ENCODE measurements at regions not wholly inside any gene's neighbourhood (a gene's known extent, or its start where the extent isn't known, plus 50 kb on each side); places are given as distances from the start of the nearest gene placed in this dataset.

DNA sequence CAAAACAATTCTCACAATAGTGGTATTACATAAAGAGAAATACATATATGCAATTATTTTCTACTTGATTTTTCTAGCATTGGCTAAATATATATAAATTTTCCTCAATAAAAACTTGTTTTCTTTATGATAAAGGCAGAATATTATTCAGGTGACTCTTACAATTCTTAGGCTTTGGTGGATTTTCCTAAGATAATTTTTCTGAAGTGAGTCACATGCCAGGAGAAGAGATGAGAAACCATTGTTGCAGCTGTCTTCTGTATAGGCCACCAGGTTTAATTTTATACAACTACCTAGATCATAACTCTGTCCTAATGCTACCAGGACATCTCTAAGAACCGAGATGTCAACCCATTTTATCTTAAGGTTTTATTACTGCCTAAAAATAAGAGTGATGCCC is 552.4 kb upstream of the CDH2 start:
- TF ChIP-seq CTCF (conservative IDR thresholded peaks at IDR 0.05 in 1 of 2, IDR thresholded peaks at IDR 0.05 in 1 of 2; ENCODE audit: extremely low read depth in 1 of 2, insufficient read depth in 1 of 2, low read depth in 1 of 2, low read length in 2 of 2), result no peak
- no peak for TF ChIP-seq EZH2 (IDR thresholded peaks at IDR 0.05; ENCODE audit: borderline replicate concordance, low read length)

Data from mammary epithelial cell (primary cell).